ENCODE measurements at regions not wholly inside any gene's neighbourhood (a gene's known extent, or its start where the extent isn't known, plus 50 kb on each side); places are given as distances from the start of the nearest gene placed in this dataset.

- no peaks in the 10 kb centered on the region for H3K4me1 Mint-ChIP-seq
- H3K27me3 Mint-ChIP-seq: no peaks in the 10 kb centered on the region
- no peak overlapping the region for H3K4me3 Mint-ChIP-seq
- ChIA-PET CTCF (no interaction called here), POLR2A (no interaction called here)
- no peaks in the 10 kb centered on the region for H3K9me3 Mint-ChIP-seq
- no peak for DNase-seq
- no peaks in the 10 kb centered on the region for H3K36me3 Mint-ChIP-seq (ENCODE audit: low read depth)
- no peak overlapping the region for H3K27ac Mint-ChIP-seq
Observed at GRCh38 chrX:23251043-23251442, 83.6 kb upstream of the PTCHD1 start.

GRCh38 chrX:23263892-23264291 is 70.8 kb upstream of the PTCHD1 start:
- CTCF ChIA-PET: no interaction called here
- POLR2A ChIA-PET: no interaction called here
- H3K27me3 Mint-ChIP-seq: no peaks in the 10 kb centered on the region

GRCh38 chrX:23269923-23270322 is 64.7 kb upstream of the PTCHD1 start:
- CTCF ChIA-PET: no interaction called here

More at GRCh38 chrX:23263892-23264291, 70.8 kb upstream of the PTCHD1 start:
- no peak for DNase-seq
- Mint-ChIP-seq H3K36me3 (ENCODE audit: low read depth) (no peaks in the 10 kb centered on the region), H3K9me3 (no peaks in the 10 kb centered on the region), H3K27ac (no peak overlapping the region), H3K4me3 (no peak overlapping the region), H3K4me1 (no peaks in the 10 kb centered on the region)

GRCh38 chrX:23271026-23271425 is 63.6 kb upstream of the PTCHD1 start:
- Mint-ChIP-seq H3K9me3 (no peaks in the 10 kb centered on the region), H3K27ac (no peak overlapping the region), H3K36me3 (ENCODE audit: low read depth) (no peaks in the 10 kb centered on the region), H3K27me3 (no peaks in the 10 kb centered on the region), H3K4me3 (no peak overlapping the region), H3K4me1 (no peaks in the 10 kb centered on the region)
- CTCF ChIA-PET: no interaction called here
- no peak for DNase-seq
- POLR2A ChIA-PET: no interaction called here

More at GRCh38 chrX:23269923-23270322, 64.7 kb upstream of the PTCHD1 start:
- Mint-ChIP-seq H3K27ac (no peak overlapping the region), H3K4me1 (no peaks in the 10 kb centered on the region), H3K27me3 (no peaks in the 10 kb centered on the region), H3K36me3 (ENCODE audit: low read depth) (no peaks in the 10 kb centered on the region), H3K4me3 (no peak overlapping the region), H3K9me3 (no peaks in the 10 kb centered on the region)
- DNase-seq: no peak
- POLR2A ChIA-PET: no interaction called here

- ChIA-PET CTCF (no interaction called here), POLR2A (no interaction called here)
- Mint-ChIP-seq H3K27ac (no peak overlapping the region), H3K36me3 (ENCODE audit: low read depth) (no peaks in the 10 kb centered on the region), H3K4me3 (no peak overlapping the region), H3K4me1 (no peaks in the 10 kb centered on the region), H3K27me3 (no peaks in the 10 kb centered on the region), H3K9me3 (no peaks in the 10 kb centered on the region)
- DNase-seq: no peak
Observed at GRCh38 chrX:23276475-23276874, 58.2 kb upstream of the PTCHD1 start.
